Central memory CD8-positive, alpha-beta T cell (primary cell): ENCODE measurements at regions not wholly inside any gene's neighbourhood (a gene's known extent, or its start where the extent isn't known, plus 50 kb on each side); places are given as distances from the start of the nearest gene placed in this dataset.
"Not testable (repeated sequence)": the region's sequence is repeated elsewhere in the genome, so short reads cannot be mapped to it uniquely, and the experiment has no call there.

Experiments used
- ATAC-seq: fragments of 150-1000 bp; cut with Tn5 transposase; replicated peaks from 2 replicates; pipeline ENCODE4 v1.10.0; 2022; ENCODE audit warnings: mild to moderate bottlenecking, moderate FRiP score, moderate number of reproducible peaks; ENCODE audit not compliant: poor library complexity, severe bottlenecking; ENCODE audit errors: extremely low read depth
- DNase-seq, 2 donors: peaks; one replicate each; pipeline ENCODE4 v3.0.0; 2021; ENCODE audit warnings: low spot score in 2 of 2
- H3K27ac Mint-ChIP-seq: one replicate; pipeline ENCODE4 v1.8.0; 2022; ENCODE audit warnings: low read depth, mild to moderate bottlenecking, moderate library complexity, mixed read lengths
- H3K27me3 Mint-ChIP-seq: one replicate; pipeline ENCODE4 v1.8.0; 2022; ENCODE audit warnings: mixed read lengths
- H3K36me3 Mint-ChIP-seq: one replicate; pipeline ENCODE4 v1.8.0; 2022; ENCODE audit warnings: mild to moderate bottlenecking, moderate library complexity, mixed read lengths; ENCODE audit not compliant: insufficient read depth
- H3K4me1 Mint-ChIP-seq: one replicate; pipeline ENCODE4 v1.8.0; 2022; ENCODE audit warnings: mixed read lengths
- H3K4me3 Mint-ChIP-seq: one replicate; pipeline ENCODE4 v1.8.0; 2022; ENCODE audit warnings: mild to moderate bottlenecking, moderate library complexity, mixed read lengths
- H3K9me3 Mint-ChIP-seq: one replicate; pipeline ENCODE4 v1.8.0; 2022; ENCODE audit warnings: mixed read lengths

GRCh38 chr12:83323866-83324265, 637.2 kb downstream of the TMTC2 start:
- H3K9me3 Mint-ChIP-seq: peaks cover 8% of the 10 kb centered on the region
- DNase-seq: no peak
- no peaks in the 10 kb centered on the region for H3K36me3 Mint-ChIP-seq
- ATAC-seq: no peak
- H3K4me1 Mint-ChIP-seq: no peaks in the 10 kb centered on the region
- no peak overlapping the region for H3K27ac Mint-ChIP-seq
- H3K4me3 Mint-ChIP-seq: no peak overlapping the region
- no peaks in the 10 kb centered on the region for H3K27me3 Mint-ChIP-seq

- Mint-ChIP-seq H3K27me3 (no peaks in the 10 kb centered on the region), H3K27ac (no peak overlapping the region), H3K36me3 (no peaks in the 10 kb centered on the region), H3K4me3 (no peak overlapping the region), H3K9me3 (peaks cover 8% of the 10 kb centered on the region), H3K4me1 (no peaks in the 10 kb centered on the region)
- DNase-seq (no peak), ATAC-seq (no peak)
Measured at GRCh38 chr12:83322809-83323208, 636.1 kb downstream of the TMTC2 start.

GRCh38 chr12:83321971-83322370, 635.3 kb downstream of the TMTC2 start:
- Mint-ChIP-seq H3K4me1 (no peaks in the 10 kb centered on the region), H3K27me3 (no peaks in the 10 kb centered on the region), H3K9me3 (peaks cover 8% of the 10 kb centered on the region), H3K27ac (no peak overlapping the region), H3K4me3 (no peak overlapping the region), H3K36me3 (no peaks in the 10 kb centered on the region)
- ATAC-seq: no peak
- no peak for DNase-seq

GRCh38 chr12:83320350-83320749, 633.6 kb downstream of the TMTC2 start:
- Mint-ChIP-seq H3K27me3 (no peaks in the 10 kb centered on the region), H3K27ac (no peak overlapping the region), H3K4me1 (no peaks in the 10 kb centered on the region), H3K9me3 (peaks cover 12% of the 10 kb centered on the region), H3K4me3 (no peak overlapping the region), H3K36me3 (peaks cover 3% of the 10 kb centered on the region)
- ATAC-seq (no peak), DNase-seq (no peak)

- DNase-seq (no peak), ATAC-seq (no peak)
- peaks cover 12% of the 10 kb centered on the region for H3K9me3 Mint-ChIP-seq
- H3K27ac Mint-ChIP-seq: no peak overlapping the region
- H3K4me1 Mint-ChIP-seq: no peaks in the 10 kb centered on the region
- peaks cover 3% of the 10 kb centered on the region for H3K36me3 Mint-ChIP-seq
- no peaks in the 10 kb centered on the region for H3K27me3 Mint-ChIP-seq
- H3K4me3 Mint-ChIP-seq: no peak overlapping the region
Measured at GRCh38 chr12:83318386-83319098, 631.8 kb downstream of the TMTC2 start.

- H3K27me3 Mint-ChIP-seq: no peaks in the 10 kb centered on the region
- no peak overlapping the region for H3K27ac Mint-ChIP-seq
- no peak for ATAC-seq
- no peak for DNase-seq
- peaks cover 12% of the 10 kb centered on the region for H3K9me3 Mint-ChIP-seq
- H3K36me3 Mint-ChIP-seq: peaks cover 3% of the 10 kb centered on the region
- no peak overlapping the region for H3K4me3 Mint-ChIP-seq
- no peaks in the 10 kb centered on the region for H3K4me1 Mint-ChIP-seq
Measured at GRCh38 chr12:83317595-83317994, 630.9 kb downstream of the TMTC2 start.

GRCh38 chr12:83313827-83314226, 627.1 kb downstream of the TMTC2 start:
- no peaks in the 10 kb centered on the region for H3K27me3 Mint-ChIP-seq
- ATAC-seq: no peak
- H3K4me1 Mint-ChIP-seq: no peaks in the 10 kb centered on the region
- no peak overlapping the region for H3K4me3 Mint-ChIP-seq
- DNase-seq: no peak
- H3K36me3 Mint-ChIP-seq: peaks cover 3% of the 10 kb centered on the region
- H3K9me3 Mint-ChIP-seq: peaks cover 4% of the 10 kb centered on the region
- no peak overlapping the region for H3K27ac Mint-ChIP-seq

- Mint-ChIP-seq H3K9me3 (peaks cover 4% of the 10 kb centered on the region), H3K4me3 (no peak overlapping the region), H3K27ac (no peak overlapping the region)
Measured at GRCh38 chr12:83313322-83313721, 626.6 kb downstream of the TMTC2 start.

GRCh38 chr12:83276904-83277303, 590.2 kb downstream of the TMTC2 start:
- H3K27ac Mint-ChIP-seq: no peak overlapping the region
- H3K4me3 Mint-ChIP-seq: no peak overlapping the region
- H3K4me1 Mint-ChIP-seq: no peaks in the 10 kb centered on the region
- no peak for DNase-seq
- H3K9me3 Mint-ChIP-seq: peaks cover 12% of the 10 kb centered on the region
- H3K36me3 Mint-ChIP-seq: no peaks in the 10 kb centered on the region
- no peak for ATAC-seq
- no peaks in the 10 kb centered on the region for H3K27me3 Mint-ChIP-seq

More at GRCh38 chr12:83313322-83313721, 626.6 kb downstream of the TMTC2 start:
- no peaks in the 10 kb centered on the region for H3K4me1 Mint-ChIP-seq
- H3K36me3 Mint-ChIP-seq: peaks cover 3% of the 10 kb centered on the region
- H3K27me3 Mint-ChIP-seq: no peaks in the 10 kb centered on the region
- DNase-seq (no peak), ATAC-seq (no peak)

GRCh38 chr12:83271201-83271600, 584.5 kb downstream of the TMTC2 start:
- H3K9me3 Mint-ChIP-seq: peaks cover 12% of the 10 kb centered on the region
- no peak for DNase-seq

GRCh38 chr12:83265808-83266207, 579.1 kb downstream of the TMTC2 start:
- DNase-seq (no peak), ATAC-seq (no peak)
- no peak overlapping the region for H3K27ac Mint-ChIP-seq
- no peaks in the 10 kb centered on the region for H3K9me3 Mint-ChIP-seq
- H3K27me3 Mint-ChIP-seq: no peaks in the 10 kb centered on the region
- no peak overlapping the region for H3K4me3 Mint-ChIP-seq
- no peaks in the 10 kb centered on the region for H3K4me1 Mint-ChIP-seq
- no peaks in the 10 kb centered on the region for H3K36me3 Mint-ChIP-seq

More at GRCh38 chr12:83271201-83271600, 584.5 kb downstream of the TMTC2 start:
- Mint-ChIP-seq H3K36me3 (no peaks in the 10 kb centered on the region), H3K4me3 (no peak overlapping the region), H3K4me1 (no peaks in the 10 kb centered on the region), H3K27ac (no peak overlapping the region), H3K27me3 (no peaks in the 10 kb centered on the region)
- no peak for ATAC-seq

- no peak overlapping the region for H3K27ac Mint-ChIP-seq
- H3K9me3 Mint-ChIP-seq: no peaks in the 10 kb centered on the region
- DNase-seq: no peak
- H3K4me1 Mint-ChIP-seq: no peaks in the 10 kb centered on the region
- ATAC-seq: no peak
- no peaks in the 10 kb centered on the region for H3K27me3 Mint-ChIP-seq
- no peak overlapping the region for H3K4me3 Mint-ChIP-seq
- no peaks in the 10 kb centered on the region for H3K36me3 Mint-ChIP-seq
Measured at GRCh38 chr12:83261998-83262397, 575.3 kb downstream of the TMTC2 start.

GRCh38 chr12:83260126-83260525, 573.4 kb downstream of the TMTC2 start:
- not testable (repeated sequence) for H3K9me3 Mint-ChIP-seq, H3K27me3 Mint-ChIP-seq, H3K4me1 Mint-ChIP-seq, H3K4me3 Mint-ChIP-seq, H3K36me3 Mint-ChIP-seq, DNase-seq, ATAC-seq, H3K27ac Mint-ChIP-seq
